GM23338 (cell line): ENCODE measurements at regions not wholly inside any gene's neighbourhood (a gene's known extent, or its start where the extent isn't known, plus 50 kb on each side); places are given as distances from the start of the nearest gene placed in this dataset.

ENCODE experiments used
- ATAC-seq: fragments of 200-7000 bp; cut with Tn5 transposase; 3 replicates; pipeline ENCODE4 v1.9.1; 2020
- DNase-seq: peaks from one replicate; pipeline ENCODE4 v3.0.0-alpha.2; 2015; ENCODE audit warnings: low spot score
- H2AFZ ChIP-seq: fragments of 200-600 bp; sonication (generic); 2 replicates; pipeline ENCODE4 v1.8.0; 2016; ENCODE audit warnings: antibody characterized with exemption, mild to moderate bottlenecking, moderate library complexity
- H3F3A ChIP-seq: fragments of 200-600 bp; sonication (generic); replicated peaks from 2 replicates; pipeline ENCODE4 v1.8.0; 2017; ENCODE audit warnings: antibody characterized with exemption, mixed run types, low read depth
- H3K27ac ChIP-seq: fragments of 200-600 bp; sonication (generic); 2 replicates; pipeline ENCODE4 v1.6.1; 2016; ENCODE audit warnings: low read depth
- H3K27me3 ChIP-seq: fragments of 200-600 bp; sonication (generic); 2 replicates; pipeline ENCODE4 v1.8.0; 2016; ENCODE audit warnings: mild to moderate bottlenecking, mixed run types, moderate library complexity; ENCODE audit not compliant: insufficient read depth
- H3K36me3 ChIP-seq: fragments of 200-600 bp; sonication (generic); 2 replicates; pipeline ENCODE4 v1.8.0; 2016; ENCODE audit warnings: mild to moderate bottlenecking; ENCODE audit not compliant: insufficient read depth
- H3K4me1 ChIP-seq: fragments of 200-600 bp; sonication (generic); 2 replicates; pipeline ENCODE4 v1.8.0; 2016; ENCODE audit warnings: mild to moderate bottlenecking, moderate library complexity; ENCODE audit not compliant: insufficient read depth
- H3K4me2 ChIP-seq: fragments of 200-600 bp; sonication (generic); 2 replicates; pipeline ENCODE4 v1.7.1; 2017; ENCODE audit warnings: mixed run types
- H3K4me3 ChIP-seq: fragments of 200-600 bp; sonication (generic); 2 replicates; pipeline ENCODE4 v1.6.1; 2016; ENCODE audit warnings: mixed run types
- H3K79me2 ChIP-seq: fragments of 200-600 bp; sonication (generic); replicated peaks from 2 replicates; pipeline ENCODE4 v1.8.0; 2017; ENCODE audit warnings: mild to moderate bottlenecking; ENCODE audit not compliant: insufficient read depth
- H3K9me2 ChIP-seq: fragments of 200-600 bp; sonication (generic); 2 replicates; pipeline ENCODE4 v1.8.0; 2017; ENCODE audit not compliant: insufficient read depth
- H4K20me1 ChIP-seq: fragments of 200-600 bp; sonication (generic); replicated peaks from 2 replicates; pipeline ENCODE4 v1.8.0; 2017; ENCODE audit warnings: mild to moderate bottlenecking; ENCODE audit not compliant: insufficient read depth
- H3K27ac Mint-ChIP-seq: 2 replicates; pipeline ENCODE4 v1.8.0; 2020; ENCODE audit warnings: inconsistent platforms, mild to moderate bottlenecking, moderate library complexity, mixed read lengths
- H3K27me3 Mint-ChIP-seq: 3 replicates; pipeline ENCODE4 v1.8.0; 2022; ENCODE audit warnings: low read depth, mild to moderate bottlenecking, moderate library complexity, mixed read lengths, inconsistent platforms; ENCODE audit not compliant: insufficient read depth, poor library complexity
- H3K36me3 Mint-ChIP-seq: 3 replicates; pipeline ENCODE4 v1.8.0; 2021; ENCODE audit warnings: low read depth, mild to moderate bottlenecking, inconsistent platforms, moderate library complexity, mixed read lengths
- H3K4me1 Mint-ChIP-seq: 3 replicates; pipeline ENCODE4 v1.8.0; 2020; ENCODE audit warnings: mild to moderate bottlenecking, inconsistent platforms, mixed read lengths
- H3K4me3 Mint-ChIP-seq: 3 replicates; pipeline ENCODE4 v1.8.0; 2021; ENCODE audit warnings: moderate library complexity, mild to moderate bottlenecking, inconsistent platforms, mixed read lengths
- H3K9me3 Mint-ChIP-seq: 3 replicates; pipeline ENCODE4 v1.8.0; 2020; ENCODE audit warnings: moderate library complexity, mild to moderate bottlenecking, inconsistent platforms, mixed read lengths
- CREB1 ChIP-seq: fragments of 250-450 bp; sonication (Bioruptor Pico); IDR thresholded peaks from 2 replicates; pipeline ENCODE4 v1.5.0; 2020; ENCODE audit warnings: low read depth, mild to moderate bottlenecking, moderate library complexity
- ETS1 ChIP-seq: IDR thresholded peaks from 2 replicates; pipeline ENCODE4 v1.6.1; 2016; ENCODE audit warnings: antibody characterized with exemption
- EZH2 ChIP-seq: fragments of 200-600 bp; sonication (generic); IDR thresholded peaks from one replicate; pipeline ENCODE4 v1.8.0; 2017; ENCODE audit warnings: antibody characterized with exemption, mild to moderate bottlenecking, low read depth; ENCODE audit not compliant: unreplicated experiment
- EZH2phosphoT487 ChIP-seq: fragments of 200-600 bp; sonication (generic); IDR thresholded peaks from one replicate; pipeline ENCODE4 v1.8.1; 2018; ENCODE audit warnings: antibody characterized with exemption; ENCODE audit not compliant: unreplicated experiment
- POLR2AphosphoS5 ChIP-seq: IDR thresholded peaks from 2 replicates; pipeline ENCODE4 v1.6.1; 2016; ENCODE audit warnings: antibody characterized with exemption, low read depth
- ZNF114 ChIP-seq: fragments of 250-450 bp; sonication (Bioruptor Pico); IDR thresholded peaks from 2 replicates; pipeline ENCODE4 v1.5.0; 2020; ENCODE audit warnings: mild to moderate bottlenecking, moderate library complexity
- ZNF331 ChIP-seq: fragments of 250-450 bp; sonication (Bioruptor Pico); IDR thresholded peaks from 2 replicates; pipeline ENCODE4 v1.5.0; 2020; ENCODE audit warnings: low read depth, mild to moderate bottlenecking, moderate library complexity
- TF ChIP-seq, protein P1 (sequence below): fragments of 250-450 bp; sonication (Bioruptor Pico); IDR thresholded peaks from 2 replicates; pipeline ENCODE4 v1.5.0; 2020; ENCODE audit warnings: mild to moderate bottlenecking, moderate library complexity

GRCh38 chr5:143898916-143899591 is 87.1 kb downstream of the HMHB1 start (continued):
- TF ChIP-seq ETS1 (no peak), EZH2phosphoT487 (no peak), POLR2AphosphoS5 (no peak), ZNF331 (no peak)
- TF ChIP-seq, protein P1, sequence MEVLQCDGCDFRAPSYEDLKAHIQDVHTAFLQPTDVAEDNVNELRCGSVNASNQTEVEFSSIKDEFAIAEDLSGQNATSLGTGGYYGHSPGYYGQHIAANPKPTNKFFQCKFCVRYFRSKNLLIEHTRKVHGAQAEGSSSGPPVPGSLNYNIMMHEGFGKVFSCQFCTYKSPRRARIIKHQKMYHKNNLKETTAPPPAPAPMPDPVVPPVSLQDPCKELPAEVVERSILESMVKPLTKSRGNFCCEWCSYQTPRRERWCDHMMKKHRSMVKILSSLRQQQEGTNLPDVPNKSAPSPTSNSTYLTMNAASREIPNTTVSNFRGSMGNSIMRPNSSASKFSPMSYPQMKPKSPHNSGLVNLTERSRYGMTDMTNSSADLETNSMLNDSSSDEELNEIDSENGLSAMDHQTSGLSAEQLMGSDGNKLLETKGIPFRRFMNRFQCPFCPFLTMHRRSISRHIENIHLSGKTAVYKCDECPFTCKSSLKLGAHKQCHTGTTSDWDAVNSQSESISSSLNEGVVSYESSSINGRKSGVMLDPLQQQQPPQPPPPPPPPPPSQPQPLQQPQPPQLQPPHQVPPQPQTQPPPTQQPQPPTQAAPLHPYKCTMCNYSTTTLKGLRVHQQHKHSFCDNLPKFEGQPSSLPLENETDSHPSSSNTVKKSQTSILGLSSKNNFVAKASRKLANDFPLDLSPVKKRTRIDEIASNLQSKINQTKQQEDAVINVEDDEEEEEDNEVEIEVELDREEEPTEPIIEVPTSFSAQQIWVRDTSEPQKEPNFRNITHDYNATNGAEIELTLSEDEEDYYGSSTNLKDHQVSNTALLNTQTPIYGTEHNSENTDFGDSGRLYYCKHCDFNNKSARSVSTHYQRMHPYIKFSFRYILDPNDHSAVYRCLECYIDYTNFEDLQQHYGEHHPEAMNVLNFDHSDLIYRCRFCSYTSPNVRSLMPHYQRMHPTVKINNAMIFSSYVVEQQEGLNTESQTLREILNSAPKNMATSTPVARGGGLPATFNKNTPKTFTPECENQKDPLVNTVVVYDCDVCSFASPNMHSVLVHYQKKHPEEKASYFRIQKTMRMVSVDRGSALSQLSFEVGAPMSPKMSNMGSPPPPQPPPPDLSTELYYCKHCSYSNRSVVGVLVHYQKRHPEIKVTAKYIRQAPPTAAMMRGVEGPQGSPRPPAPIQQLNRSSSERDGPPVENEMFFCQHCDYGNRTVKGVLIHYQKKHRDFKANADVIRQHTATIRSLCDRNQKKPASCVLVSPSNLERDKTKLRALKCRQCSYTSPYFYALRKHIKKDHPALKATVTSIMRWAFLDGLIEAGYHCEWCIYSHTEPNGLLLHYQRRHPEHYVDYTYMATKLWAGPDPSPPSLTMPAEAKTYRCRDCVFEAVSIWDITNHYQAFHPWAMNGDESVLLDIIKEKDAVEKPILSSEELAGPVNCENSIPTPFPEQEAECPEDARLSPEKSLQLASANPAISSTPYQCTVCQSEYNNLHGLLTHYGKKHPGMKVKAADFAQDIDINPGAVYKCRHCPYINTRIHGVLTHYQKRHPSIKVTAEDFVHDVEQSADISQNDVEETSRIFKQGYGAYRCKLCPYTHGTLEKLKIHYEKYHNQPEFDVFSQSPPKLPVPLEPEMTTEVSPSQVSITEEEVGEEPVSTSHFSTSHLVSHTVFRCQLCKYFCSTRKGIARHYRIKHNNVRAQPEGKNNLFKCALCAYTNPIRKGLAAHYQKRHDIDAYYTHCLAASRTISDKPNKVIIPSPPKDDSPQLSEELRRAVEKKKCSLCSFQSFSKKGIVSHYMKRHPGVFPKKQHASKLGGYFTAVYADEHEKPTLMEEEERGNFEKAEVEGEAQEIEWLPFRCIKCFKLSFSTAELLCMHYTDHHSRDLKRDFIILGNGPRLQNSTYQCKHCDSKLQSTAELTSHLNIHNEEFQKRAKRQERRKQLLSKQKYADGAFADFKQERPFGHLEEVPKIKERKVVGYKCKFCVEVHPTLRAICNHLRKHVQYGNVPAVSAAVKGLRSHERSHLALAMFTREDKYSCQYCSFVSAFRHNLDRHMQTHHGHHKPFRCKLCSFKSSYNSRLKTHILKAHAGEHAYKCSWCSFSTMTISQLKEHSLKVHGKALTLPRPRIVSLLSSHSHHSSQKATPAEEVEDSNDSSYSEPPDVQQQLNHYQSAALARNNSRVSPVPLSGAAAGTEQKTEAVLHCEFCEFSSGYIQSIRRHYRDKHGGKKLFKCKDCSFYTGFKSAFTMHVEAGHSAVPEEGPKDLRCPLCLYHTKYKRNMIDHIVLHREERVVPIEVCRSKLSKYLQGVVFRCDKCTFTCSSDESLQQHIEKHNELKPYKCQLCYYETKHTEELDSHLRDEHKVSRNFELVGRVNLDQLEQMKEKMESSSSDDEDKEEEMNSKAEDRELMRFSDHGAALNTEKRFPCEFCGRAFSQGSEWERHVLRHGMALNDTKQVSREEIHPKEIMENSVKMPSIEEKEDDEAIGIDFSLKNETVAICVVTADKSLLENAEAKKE: no peak

GRCh38 chr5:143908959-143909358 is 97.0 kb downstream of the HMHB1 start:
- no peak overlapping the region for H3K4me2 ChIP-seq
- no peaks in the 10 kb centered on the region; the same call in 1 of the 2 replicates for H3K9me2 ChIP-seq
- TF ChIP-seq ZNF114 (CRISPR knock-in tag): no peak
- TF ChIP-seq EZH2: no peak
- TF ChIP-seq POLR2AphosphoS5: no peak
- TF ChIP-seq, protein P1: no peak
- no peak for TF ChIP-seq EZH2phosphoT487
- TF ChIP-seq CREB1: no peak
- H3K4me3 Mint-ChIP-seq: no peak overlapping the region
- H3K27me3 ChIP-seq: no peaks in the 10 kb centered on the region
- no peak overlapping the region for H2AFZ ChIP-seq
- H3K27ac ChIP-seq: no peak overlapping the region
- no peaks in the 10 kb centered on the region for H4K20me1 ChIP-seq
- H3K4me1 ChIP-seq: no peaks in the 10 kb centered on the region
- peaks cover 5% of the 10 kb centered on the region; the same call in 2 of the 3 replicates for H3K4me1 Mint-ChIP-seq
- H3K4me3 ChIP-seq: no peak overlapping the region
- DNase-seq (no peak), ATAC-seq (no peak)
- H3F3A ChIP-seq: no peaks in the 10 kb centered on the region
- no peaks in the 10 kb centered on the region for H3K36me3 ChIP-seq
- no peak overlapping the region for H3K27ac Mint-ChIP-seq
- peaks cover 2% of the 10 kb centered on the region for H3K27me3 Mint-ChIP-seq
- H3K9me3 Mint-ChIP-seq: no peaks in the 10 kb centered on the region; the same call in 2 of the 3 replicates
- H3K79me2 ChIP-seq: no peaks in the 10 kb centered on the region
- no peaks in the 10 kb centered on the region; the same call in 2 of the 3 replicates for H3K36me3 Mint-ChIP-seq
